ENCODE measurements at regions not wholly inside any gene's neighbourhood (a gene's known extent, or its start where the extent isn't known, plus 50 kb on each side); places are given as distances from the start of the nearest gene placed in this dataset.

- ATAC-seq (ENCODE audit: low read depth) (no peak), DNase-seq (no peak)
- Histone ChIP-seq H2BK20ac (ENCODE audit: low read depth, low read length) (no peak overlapping the region), H3K9me1 (ENCODE audit: insufficient read depth, low read length) (no peaks in the 10 kb centered on the region), H3K79me1 (ENCODE audit: low read depth in 1 of 2, low read length in 2 of 2) (no peaks in the 10 kb centered on the region), H3K36me3 (ENCODE audit: control insufficient read depth, insufficient read depth, low read length) (no peaks in the 10 kb centered on the region), H3K4me3 (ENCODE audit: insufficient read depth, low read depth, low read length) (no peak overlapping the region), H4K8ac (ENCODE audit: low read depth in 2 of 2, low read length in 2 of 2) (no peak overlapping the region), H4K91ac (ENCODE audit: insufficient read depth, low read depth, low read length) (no peak overlapping the region), H2BK5ac (ENCODE audit: low read depth, low read length, poor library complexity, severe bottlenecking) (no peak overlapping the region), H3K4ac (ENCODE audit: low read depth, low read length) (no peak overlapping the region), H2AK5ac (ENCODE audit: low read depth, low read length) (no peak overlapping the region), H3K18ac (ENCODE audit: low read depth, low read length) (no peak overlapping the region), H3K23ac (ENCODE audit: low read depth, low read length) (no peak overlapping the region), H3K27me3 (ENCODE audit: control insufficient read depth, insufficient read depth, low read length) (no peaks in the 10 kb centered on the region), H3K4me1 (ENCODE audit: control insufficient read depth, insufficient read depth, low read length) (no peaks in the 10 kb centered on the region), H3K14ac (replicated peaks; ENCODE audit: low read depth, low read length) (no peak overlapping the region), H3K56ac (ENCODE audit: extremely low read depth, insufficient read depth, low read length) (no peak overlapping the region), H3K9ac (ENCODE audit: low read depth, low read length) (no peak overlapping the region), H4K20me1 (ENCODE audit: insufficient read depth, low read length) (no peaks in the 10 kb centered on the region), H4K5ac (ENCODE audit: low read depth, low read length) (no peak overlapping the region), H2BK120ac (ENCODE audit: low read depth, low read length) (no peak overlapping the region), H2AFZ (replicated peaks; ENCODE audit: low read length, poor library complexity) (no peak overlapping the region), H3K4me2 (ENCODE audit: low read depth, low read length) (no peak overlapping the region), H3K9me3 (ENCODE audit: control insufficient read depth, insufficient read depth, low read length) (peaks cover 7% of the 10 kb centered on the region; the same call in 1 of the 2 replicates), H2BK15ac (ENCODE audit: low read depth, low read length) (no peak overlapping the region), H3K27ac (ENCODE audit: insufficient read depth, low read length) (no peak overlapping the region), H2AK9ac (replicated peaks; ENCODE audit: low read depth, low read length, poor library complexity) (no peak overlapping the region)
- in situ Hi-C loops (cut with MboI; ENCODE audit: low sequenced_read_pairs), result no loop called here
- TF ChIP-seq CHD1 (IDR thresholded peaks at IDR 0.05; ENCODE audit: low read depth, low read length), result no peak
- no peak for TF ChIP-seq FOS (IDR thresholded peaks at IDR 0.05; ENCODE audit: low read depth, low read length)
- TF ChIP-seq RFX5 (IDR thresholded peaks at IDR 0.05; ENCODE audit: low read depth, low read length), result no peak
- no peak for TF ChIP-seq CEBPB (IDR thresholded peaks at IDR 0.05; ENCODE audit: low read depth, low read length)
- TF ChIP-seq POLR2A (IDR thresholded peaks at IDR 0.05; ENCODE audit: low read depth, low read length), result no peak
- no peak for TF ChIP-seq SMC3 (IDR thresholded peaks at IDR 0.05; ENCODE audit: low read depth, low read length)
- no peak for TF ChIP-seq NFE2L2 (IDR thresholded peaks at IDR 0.05; ENCODE audit: low read depth, low read length)
- no peak for TF ChIP-seq BHLHE40 (IDR thresholded peaks at IDR 0.05; ENCODE audit: low read depth, low read length)
- no peak for TF ChIP-seq MXI1 (IDR thresholded peaks at IDR 0.05; ENCODE audit: borderline replicate concordance, low read depth, low read length)
- TF ChIP-seq CTCF (conservative IDR thresholded peaks at IDR 0.05; ENCODE audit: low read depth, low read length), result no peak
- no peak for TF ChIP-seq RAD21 (IDR thresholded peaks at IDR 0.05; ENCODE audit: low read length)
- no peak for TF ChIP-seq USF2 (IDR thresholded peaks at IDR 0.05; ENCODE audit: low read depth, low read length)
- TF ChIP-seq ELK1 (IDR thresholded peaks at IDR 0.05; ENCODE audit: borderline replicate concordance, low read depth, low read length), result no peak
- no peak for TF ChIP-seq RCOR1 (IDR thresholded peaks at IDR 0.05; ENCODE audit: insufficient replicate concordance, low read length)
- TF ChIP-seq MAZ (IDR thresholded peaks at IDR 0.05; ENCODE audit: borderline replicate concordance, low read depth, low read length), result no peak
- intact Hi-C loops (cut with micrococcal nuclease), result no loop called here
- WGBS, 2 experiments (ENCODE audit: extremely low coverage in 2 of 2, insufficient read length in 1 of 2), result no CpG with 5 or more reads among the region's 1 CpG
- ChIA-PET CTCF (no interaction called here), POLR2A (ENCODE audit: unreplicated experiment) (no interaction called here)
- dilution Hi-C loops (cut with HindIII; ENCODE audit: low sequenced_read_pairs, unreplicated experiment), result no loop called here
- no TSS peak for BruUV-seq (replicated peaks)
Measured at GRCh38 chr7:10677668-10678232, 295.9 kb upstream of the PHF14 start.

Measured in IMR-90 (cell line).